Endothelial cell of umbilical vein (primary cell): ENCODE measurements at regions not wholly inside any gene's neighbourhood (a gene's known extent, or its start where the extent isn't known, plus 50 kb on each side); places are given as distances from the start of the nearest gene placed in this dataset.

Source experiments
- BruUV-seq: library from RNA; stranded (reverse); fragments of 400-500 nt; replicated peaks from 2 replicates; lab custom pipeline; 2021; lab: Mats Ljungman, UMichigan
- CTCF ChIA-PET: fragments of 300-600, 350-600 bp; sonication (Branson Sonifier 250); formaldehyde crosslinking; loops from one replicate; lab custom pipeline; 2021; ENCODE audit warnings: antibody characterized with exemption, inconsistent platforms; lab: Charles Lee
- POLR2A ChIA-PET: fragments of 300-600, 350-600 bp; sonication (Branson Sonifier 250); formaldehyde crosslinking; loops from one replicate; lab custom pipeline; 2021; ENCODE audit warnings: antibody characterized with exemption, inconsistent platforms; lab: Charles Lee
- DNase-seq: peaks from one replicate; pipeline ENCODE4 v3.0.0-alpha.2; 2011; ENCODE audit warnings: low read depth, low spot score
- FAIRE-seq: peaks from 2 replicates; lab custom pipeline; 2011; peaks lifted over from hg19 to GRCh38; lab: Jason Lieb, UNC
- H2AFZ ChIP-seq: 2 replicates; pipeline ENCODE4 v1.6.0; 2012; ENCODE audit warnings: low read depth, low read length, control low read depth, inconsistent platforms
- H3K27ac ChIP-seq: 2 replicates; pipeline ENCODE4 v1.5.1; 2011; ENCODE audit warnings: low read depth, mild to moderate bottlenecking, control low read depth, low read length, moderate library complexity; ENCODE audit not compliant: insufficient read depth
- H3K27me3 ChIP-seq, 2 experiments: 2 replicates each; pipeline versions ENCODE4 v1.6.0 to v1.6.1; 2011; ENCODE audit warnings: low read length in 2 of 2, mixed read lengths in 1 of 2; ENCODE audit not compliant: control insufficient read depth in 2 of 2, insufficient read depth in 2 of 2
- H3K36me3 ChIP-seq, 2 experiments: 2 replicates in 1 of 2; 3 replicates in 1 of 2; pipeline ENCODE4 v1.5.1; 2011; ENCODE audit warnings: low read length in 2 of 2, mild to moderate bottlenecking in 1 of 2, moderate library complexity in 1 of 2; ENCODE audit not compliant: control insufficient read depth in 2 of 2, insufficient read depth in 2 of 2; ENCODE audit errors: extremely low read depth in 1 of 2
- H3K4me1 ChIP-seq: 3 replicates; pipeline ENCODE4 v1.5.1; 2011; ENCODE audit warnings: mild to moderate bottlenecking, low read length; ENCODE audit not compliant: control insufficient read depth, insufficient read depth; ENCODE audit errors: extremely low read depth
- H3K4me2 ChIP-seq: 2 replicates; pipeline ENCODE4 v1.6.1; 2011; ENCODE audit warnings: low read length, control low read depth, mixed read lengths; ENCODE audit not compliant: insufficient read depth
- H3K4me3 ChIP-seq, 3 experiments: fragments of 200-600 bp in 1 of 3; sonication (generic), shearing (Covaris generic) in 1 of 3; replicated peaks in 1 of 3; 2 replicates each; pipeline ENCODE4 v1.5.1; 2011 to 2016; ENCODE audit warnings: control low read depth in 3 of 3, low read length in 3 of 3, mild to moderate bottlenecking in 2 of 3, inconsistent platforms in 1 of 3, low read depth in 1 of 3, moderate library complexity in 1 of 3; ENCODE audit not compliant: insufficient read depth in 1 of 3
- H3K79me2 ChIP-seq: 2 replicates; pipeline ENCODE4 v1.6.0; 2012; ENCODE audit warnings: low read length, inconsistent platforms; ENCODE audit not compliant: control insufficient read depth, insufficient read depth
- H3K9ac ChIP-seq: replicated peaks from 2 replicates; pipeline ENCODE3; 2011; ENCODE audit warnings: low read length, control low read depth; ENCODE audit not compliant: insufficient read depth; ENCODE audit errors: extremely low read depth
- H3K9me1 ChIP-seq: replicated peaks from 3 replicates; pipeline ENCODE4 v1.6.0; 2011; ENCODE audit warnings: mild to moderate bottlenecking, low read length; ENCODE audit not compliant: control insufficient read depth, insufficient read depth; ENCODE audit errors: extremely low read depth
- H3K9me3 ChIP-seq: replicated peaks from 2 replicates; pipeline ENCODE4 v1.5.1; 2012; ENCODE audit warnings: low read length, inconsistent platforms; ENCODE audit not compliant: control insufficient read depth, insufficient read depth
- H4K20me1 ChIP-seq: replicated peaks from 2 replicates; pipeline ENCODE3; 2011; ENCODE audit warnings: mild to moderate bottlenecking, low read length; ENCODE audit not compliant: control insufficient read depth, insufficient read depth; ENCODE audit errors: extremely low read depth
- CTCF ChIP-seq, 2 donors: IDR thresholded peaks; 1 replicate in 1 of 2; 2 replicates in 1 of 2; pipeline ENCODE4 v1.5.1; 2011; ENCODE audit warnings: low read length in 2 of 2, mild to moderate bottlenecking in 2 of 2, moderate library complexity in 2 of 2, control low read depth in 1 of 2, inconsistent platforms in 1 of 2, low read depth in 1 of 2; ENCODE audit not compliant: insufficient read depth in 1 of 2; ENCODE audit errors: extremely low read depth in 1 of 2
- FOS ChIP-seq: IDR thresholded peaks from 2 replicates; pipeline ENCODE4 v1.6.1; 2011; ENCODE audit warnings: mild to moderate bottlenecking, low read length, moderate library complexity, borderline replicate concordance; ENCODE audit not compliant: insufficient read depth
- GATA2 ChIP-seq: IDR thresholded peaks from 2 replicates; pipeline ENCODE4 v1.7.0; 2011; ENCODE audit warnings: low read depth, mild to moderate bottlenecking, moderate library complexity, mixed read lengths, low read length; ENCODE audit not compliant: insufficient read length, insufficient read depth
- JUN ChIP-seq: IDR thresholded peaks from 2 replicates; pipeline ENCODE4 v1.6.1; 2011; ENCODE audit warnings: borderline replicate concordance, low read depth; ENCODE audit not compliant: insufficient read length, insufficient read depth
- MAX ChIP-seq: IDR thresholded peaks from 2 replicates; pipeline ENCODE4 v1.6.1; 2011; ENCODE audit not compliant: insufficient read depth, insufficient read length
- MYC ChIP-seq: IDR thresholded peaks from one replicate; pipeline ENCODE4 v1.6.1; 2011; ENCODE audit warnings: mild to moderate bottlenecking, low read depth, low read length
- POLR2A ChIP-seq: IDR thresholded peaks from 2 replicates; pipeline ENCODE4 v1.6.1; 2012; ENCODE audit warnings: low read depth, mild to moderate bottlenecking, control low read depth, low read length
- POLR2AphosphoS5 ChIP-seq: IDR thresholded peaks from 2 replicates; pipeline ENCODE4 v1.6.1; 2012; ENCODE audit warnings: low read depth, mild to moderate bottlenecking, control low read depth, low read length, moderate library complexity; ENCODE audit not compliant: insufficient read depth
- dilution Hi-C: fragments of 300-500 bp; cut with MboI; formaldehyde crosslinking; loops from one replicate; pipeline ENCODE4 v1.15.0; 2019; ENCODE audit warnings: low sequenced_read_pairs; ENCODE audit not compliant: extremely low pct_ligation_motif_present
- intact Hi-C: fragments of 100-400 bp; cut with micrococcal nuclease; formaldehyde crosslinking; loops from one replicate; pipeline ENCODE4 v1.10.0; 2022

- no peak overlapping the region for H3K9ac ChIP-seq
- no peak overlapping the region for H3K4me3 ChIP-seq
- POLR2A ChIA-PET: no interaction called here
- intact Hi-C loops (no loop called here), dilution Hi-C loops (no loop called here)
- H3K4me2 ChIP-seq: no peak overlapping the region
- no peak for TF ChIP-seq MYC
- no peak for TF ChIP-seq POLR2AphosphoS5
- no peak for TF ChIP-seq POLR2A
- TF ChIP-seq JUN: no peak
- no peak for TF ChIP-seq MAX
- CTCF ChIA-PET: no interaction called here
- H3K36me3 ChIP-seq: no peaks in the 10 kb centered on the region
- no peak for FAIRE-seq
- no peaks in the 10 kb centered on the region for H4K20me1 ChIP-seq
- H3K79me2 ChIP-seq: no peaks in the 10 kb centered on the region
- H3K27me3 ChIP-seq: no peaks in the 10 kb centered on the region
- H3K9me3 ChIP-seq: no peaks in the 10 kb centered on the region
- BruUV-seq: no TSS peak
- DNase-seq: no peak
- no peak overlapping the region for H2AFZ ChIP-seq
- peaks cover under 1% of the 10 kb centered on the region for H3K4me1 ChIP-seq
- H3K9me1 ChIP-seq: no peaks in the 10 kb centered on the region
- no peak overlapping the region for H3K27ac ChIP-seq
Observed at GRCh38 chr17:5841862-5842261, 228.3 kb upstream of the WSCD1 start.

- Histone ChIP-seq H3K27ac (no peak overlapping the region), H3K9ac (no peak overlapping the region), H3K4me1 (no peaks in the 10 kb centered on the region), H3K36me3 (no peaks in the 10 kb centered on the region), H3K4me3 (no peak overlapping the region), H2AFZ (no peak overlapping the region), H4K20me1 (no peaks in the 10 kb centered on the region), H3K9me3 (no peaks in the 10 kb centered on the region), H3K27me3 (no peaks in the 10 kb centered on the region), H3K4me2 (no peak overlapping the region), H3K9me1 (no peaks in the 10 kb centered on the region), H3K79me2 (no peaks in the 10 kb centered on the region)
- TF ChIP-seq POLR2AphosphoS5 (no peak), MYC (no peak), POLR2A (no peak), FOS (no peak), GATA2 (no peak), CTCF (IDR thresholded peaks at IDR 0.05; ENCODE audit: extremely low read depth in 1 of 2, insufficient read depth in 1 of 2, low read depth in 1 of 2, low read length in 2 of 2) (no peak), JUN (no peak), MAX (no peak)
- ChIA-PET CTCF (no interaction called here), POLR2A (no interaction called here)
- no TSS peak for BruUV-seq
- FAIRE-seq (no peak), DNase-seq (no peak)
- dilution Hi-C loops (no loop called here), intact Hi-C loops (no loop called here)
Observed at GRCh38 chr17:5843366-5844026, 226.7 kb upstream of the WSCD1 start.
